Osteocyte (in vitro differentiated cells): ENCODE measurements at regions not wholly inside any gene's neighbourhood (a gene's known extent, or its start where the extent isn't known, plus 50 kb on each side); places are given as distances from the start of the nearest gene placed in this dataset.

Experiments used
- DNase-seq: peaks from one replicate; pipeline ENCODE4 v3.0.0; 2021; ENCODE audit warnings: mixed read lengths; ENCODE audit not compliant: unreplicated experiment; ENCODE audit errors: extremely low spot score
- H3K27ac Mint-ChIP-seq: one replicate; pipeline ENCODE4 v1.8.0; 2021; ENCODE audit warnings: mild to moderate bottlenecking, mixed read lengths; ENCODE audit not compliant: unreplicated experiment
- H3K27me3 Mint-ChIP-seq: one replicate; pipeline ENCODE4 v1.8.0; 2021; ENCODE audit warnings: mixed read lengths; ENCODE audit not compliant: unreplicated experiment
- H3K36me3 Mint-ChIP-seq: one replicate; pipeline ENCODE4 v1.8.0; 2021; ENCODE audit warnings: mixed read lengths; ENCODE audit not compliant: unreplicated experiment
- H3K4me1 Mint-ChIP-seq: one replicate; pipeline ENCODE4 v1.8.0; 2021; ENCODE audit warnings: mixed read lengths; ENCODE audit not compliant: unreplicated experiment
- H3K4me3 Mint-ChIP-seq: one replicate; pipeline ENCODE4 v1.8.0; 2021; ENCODE audit warnings: mild to moderate bottlenecking, moderate library complexity, mixed read lengths; ENCODE audit not compliant: unreplicated experiment
- H3K9me3 Mint-ChIP-seq: one replicate; pipeline ENCODE4 v1.8.0; 2021; ENCODE audit warnings: mixed read lengths; ENCODE audit not compliant: unreplicated experiment
- TF ChIP-seq, protein P1 (sequence below): fragments of 200-600 bp; sonication (generic); IDR thresholded peaks from 2 replicates; pipeline ENCODE4 v1.5.0; 2021; ENCODE audit warnings: antibody characterized with exemption, mild to moderate bottlenecking, moderate library complexity

DNA sequence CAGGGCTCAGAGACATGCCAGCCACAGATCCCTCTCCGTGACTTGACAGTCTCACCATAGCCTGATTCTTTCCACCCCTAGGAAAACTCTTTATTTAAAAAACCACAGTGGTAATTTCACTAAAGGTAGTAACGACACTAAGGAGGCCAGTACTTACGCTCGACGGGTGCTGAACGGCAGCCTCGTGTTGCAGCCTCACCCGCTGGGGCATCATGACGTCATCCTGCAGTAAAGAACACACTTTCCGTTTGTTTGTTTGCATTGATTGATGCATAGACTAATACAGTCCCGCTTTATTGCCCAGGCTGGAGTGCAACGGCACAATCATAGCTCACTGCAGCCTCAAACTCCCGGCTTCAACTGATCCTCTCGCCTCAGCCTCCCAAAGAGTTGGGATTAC lies 65.1 kb upstream of the METRNL start:
- Mint-ChIP-seq H3K27me3 (no peaks in the 10 kb centered on the region), H3K4me3 (no peak overlapping the region), H3K4me1 (peaks cover 3% of the 10 kb centered on the region), H3K27ac (no peak overlapping the region), H3K9me3 (no peaks in the 10 kb centered on the region), H3K36me3 (no peaks in the 10 kb centered on the region)
- DNase-seq = no peak
- TF ChIP-seq, protein P1, sequence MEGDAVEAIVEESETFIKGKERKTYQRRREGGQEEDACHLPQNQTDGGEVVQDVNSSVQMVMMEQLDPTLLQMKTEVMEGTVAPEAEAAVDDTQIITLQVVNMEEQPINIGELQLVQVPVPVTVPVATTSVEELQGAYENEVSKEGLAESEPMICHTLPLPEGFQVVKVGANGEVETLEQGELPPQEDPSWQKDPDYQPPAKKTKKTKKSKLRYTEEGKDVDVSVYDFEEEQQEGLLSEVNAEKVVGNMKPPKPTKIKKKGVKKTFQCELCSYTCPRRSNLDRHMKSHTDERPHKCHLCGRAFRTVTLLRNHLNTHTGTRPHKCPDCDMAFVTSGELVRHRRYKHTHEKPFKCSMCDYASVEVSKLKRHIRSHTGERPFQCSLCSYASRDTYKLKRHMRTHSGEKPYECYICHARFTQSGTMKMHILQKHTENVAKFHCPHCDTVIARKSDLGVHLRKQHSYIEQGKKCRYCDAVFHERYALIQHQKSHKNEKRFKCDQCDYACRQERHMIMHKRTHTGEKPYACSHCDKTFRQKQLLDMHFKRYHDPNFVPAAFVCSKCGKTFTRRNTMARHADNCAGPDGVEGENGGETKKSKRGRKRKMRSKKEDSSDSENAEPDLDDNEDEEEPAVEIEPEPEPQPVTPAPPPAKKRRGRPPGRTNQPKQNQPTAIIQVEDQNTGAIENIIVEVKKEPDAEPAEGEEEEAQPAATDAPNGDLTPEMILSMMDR = no peak

GRCh38 chr17:83014940-83015910 lies 64.2 kb upstream of the METRNL start:
- no peaks in the 10 kb centered on the region for H3K4me1 Mint-ChIP-seq
- H3K4me3 Mint-ChIP-seq = no peak overlapping the region
- no peaks in the 10 kb centered on the region for H3K9me3 Mint-ChIP-seq
- TF ChIP-seq, protein P1 = no peak
- no peaks in the 10 kb centered on the region for H3K27me3 Mint-ChIP-seq
- no peak overlapping the region for H3K27ac Mint-ChIP-seq
- DNase-seq = no peak
- H3K36me3 Mint-ChIP-seq = no peaks in the 10 kb centered on the region

DNA sequence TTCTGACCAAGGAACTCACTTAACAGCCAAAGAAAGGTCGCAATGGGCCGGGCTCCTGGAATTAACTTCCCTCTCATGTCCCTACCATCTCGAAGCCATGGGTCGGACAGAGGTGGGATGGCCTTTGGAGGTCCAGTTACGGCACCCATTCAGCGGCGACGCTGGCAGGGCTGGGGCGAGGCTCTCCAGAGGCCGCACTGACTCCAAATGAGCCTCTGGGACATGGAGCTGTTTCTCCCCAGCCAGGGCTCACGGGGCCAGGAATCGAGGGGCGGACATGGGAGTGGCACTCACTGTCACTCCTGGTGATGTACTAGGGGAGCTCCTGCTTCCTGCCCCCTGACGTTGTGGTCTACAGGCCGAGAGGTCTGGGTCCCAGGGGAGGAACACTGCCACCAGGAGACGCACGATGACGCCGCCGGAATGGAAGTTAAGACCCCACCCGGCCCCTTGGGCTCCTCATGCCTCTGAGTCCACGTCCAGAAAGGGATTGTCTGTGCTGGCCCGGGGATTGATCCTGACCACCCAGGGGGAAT lies 60.7 kb upstream of the METRNL start:
- Mint-ChIP-seq H3K27ac (no peak overlapping the region), H3K4me1 (no peaks in the 10 kb centered on the region), H3K4me3 (no peak overlapping the region), H3K9me3 (no peaks in the 10 kb centered on the region), H3K36me3 (no peaks in the 10 kb centered on the region), H3K27me3 (no peaks in the 10 kb centered on the region)
- TF ChIP-seq, protein P1 = no peak
- no peak for DNase-seq

- H3K4me1 Mint-ChIP-seq = no peaks in the 10 kb centered on the region
- H3K27me3 Mint-ChIP-seq = no peaks in the 10 kb centered on the region
- no peaks in the 10 kb centered on the region for H3K9me3 Mint-ChIP-seq
- no peak overlapping the region for H3K27ac Mint-ChIP-seq
- TF ChIP-seq, protein P1 = no peak
- H3K36me3 Mint-ChIP-seq = no peaks in the 10 kb centered on the region
- no peak for DNase-seq
- no peak overlapping the region for H3K4me3 Mint-ChIP-seq
These were observed 60.0 kb upstream of the METRNL start for GRCh38 chr17:83019376-83019775.

- no peaks in the 10 kb centered on the region for H3K36me3 Mint-ChIP-seq
- TF ChIP-seq, protein P1 = no peak
- no peaks in the 10 kb centered on the region for H3K4me1 Mint-ChIP-seq
These were observed 55.0 kb upstream of the METRNL start for GRCh38 chr17:83024218-83024971.

More at GRCh38 chr17:83024218-83024971, 55.0 kb upstream of the METRNL start:
- Mint-ChIP-seq H3K27me3 (no peaks in the 10 kb centered on the region), H3K9me3 (no peaks in the 10 kb centered on the region), H3K4me3 (no peak overlapping the region), H3K27ac (no peak overlapping the region)
- DNase-seq = no peak
